GM19351 (cell line): ENCODE measurements at regions not wholly inside any gene's neighbourhood (a gene's known extent, or its start where the extent isn't known, plus 50 kb on each side); places are given as distances from the start of the nearest gene placed in this dataset.

ENCODE experiments used
- ATAC-seq: cut with Tn5 transposase; IDR thresholded peaks from one replicate; pipeline ENCODE4 v1.9.1; 2021; ENCODE audit warnings: mild to moderate bottlenecking, moderate library complexity; ENCODE audit not compliant: unreplicated experiment

GRCh38 chr4:101730291-101731117, 60.0 kb upstream of the BANK1 start:
- peak; percentile 97 for ATAC-seq

DNA sequence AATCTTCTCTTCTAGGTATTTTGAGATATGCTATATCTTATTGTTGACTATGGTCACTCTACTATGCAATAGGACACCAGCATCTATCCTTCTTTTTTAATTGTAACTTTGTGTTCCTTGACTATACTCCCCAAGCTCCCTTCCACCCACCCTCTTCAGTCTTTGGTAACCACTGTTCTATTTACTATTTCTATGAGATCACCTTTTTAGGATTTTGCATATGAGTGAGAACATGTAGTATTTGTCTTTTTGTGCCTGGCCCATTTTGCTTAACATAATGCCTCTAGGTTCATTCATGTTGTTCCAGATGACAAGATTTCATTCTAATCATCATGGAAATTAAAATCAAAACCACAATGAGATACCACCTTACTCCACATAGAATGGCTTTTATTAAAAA, 63.3 kb upstream of the BANK1 start:
- ATAC-seq: no peak

- ATAC-seq: peak; percentile 82
These were observed 66.4 kb upstream of the BANK1 start for GRCh38 chr4:101724093-101724492.

DNA sequence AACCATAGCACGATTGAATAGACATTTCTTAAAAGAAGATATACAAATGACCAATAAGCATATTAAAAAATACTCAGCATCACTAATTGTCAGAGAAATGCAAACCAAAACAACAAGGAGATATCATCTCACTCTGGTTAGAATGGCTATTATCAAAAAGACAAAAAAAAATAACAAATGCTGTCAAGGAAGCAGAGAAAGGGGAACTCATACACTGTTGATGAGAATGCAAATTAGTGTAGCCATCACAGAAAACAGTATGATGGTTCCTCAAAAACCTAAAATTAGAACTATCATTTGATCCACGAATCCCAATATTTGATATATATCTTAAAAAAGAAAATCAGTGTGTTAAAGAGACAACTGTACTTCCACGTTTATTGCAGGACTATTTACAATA, 71.7 kb upstream of the BANK1 start:
- no peak for ATAC-seq

DNA sequence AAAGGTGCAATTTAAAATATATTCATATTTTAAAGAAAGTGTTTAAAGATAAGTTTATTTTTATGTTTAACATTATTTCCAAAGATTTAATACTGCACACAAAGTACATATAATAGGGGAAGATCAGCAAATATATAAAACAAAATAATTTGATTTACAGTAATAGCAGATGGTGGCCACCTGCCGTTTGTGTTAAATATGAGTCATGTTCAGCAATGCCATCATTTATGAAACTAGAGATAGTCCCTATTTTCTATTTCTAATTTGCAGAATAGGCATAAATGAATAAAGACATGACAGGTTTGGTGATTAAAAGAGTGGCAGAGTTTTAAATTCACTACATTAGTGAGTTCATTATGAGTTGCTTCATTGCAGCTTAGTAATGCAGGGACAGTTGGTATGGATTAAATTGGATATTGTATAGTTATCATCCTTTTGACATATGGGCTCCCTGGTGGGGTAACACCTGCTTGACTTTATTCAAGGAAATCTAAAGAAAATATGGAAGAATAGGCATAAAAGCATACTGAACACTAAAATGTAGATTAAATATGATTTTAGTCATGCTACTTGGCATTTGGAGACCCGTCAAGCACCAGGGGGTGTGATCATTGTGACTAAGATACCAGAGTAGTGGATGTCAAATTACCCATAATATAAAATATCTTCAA, 78.8 kb upstream of the BANK1 start:
- no peak for ATAC-seq

GRCh38 chr4:101710806-101711205, 79.7 kb upstream of the BANK1 start:
- no peak for ATAC-seq

- no peak for ATAC-seq
These were observed 82.1 kb upstream of the BANK1 start for GRCh38 chr4:101708293-101709039.

- no peak for ATAC-seq
These were observed 82.9 kb upstream of the BANK1 start for GRCh38 chr4:101707596-101707995.

- no peak for ATAC-seq
These were observed 83.9 kb upstream of the BANK1 start for GRCh38 chr4:101706535-101707057.

- no peak for ATAC-seq
These were observed 89.0 kb upstream of the BANK1 start for GRCh38 chr4:101701551-101701950.

DNA sequence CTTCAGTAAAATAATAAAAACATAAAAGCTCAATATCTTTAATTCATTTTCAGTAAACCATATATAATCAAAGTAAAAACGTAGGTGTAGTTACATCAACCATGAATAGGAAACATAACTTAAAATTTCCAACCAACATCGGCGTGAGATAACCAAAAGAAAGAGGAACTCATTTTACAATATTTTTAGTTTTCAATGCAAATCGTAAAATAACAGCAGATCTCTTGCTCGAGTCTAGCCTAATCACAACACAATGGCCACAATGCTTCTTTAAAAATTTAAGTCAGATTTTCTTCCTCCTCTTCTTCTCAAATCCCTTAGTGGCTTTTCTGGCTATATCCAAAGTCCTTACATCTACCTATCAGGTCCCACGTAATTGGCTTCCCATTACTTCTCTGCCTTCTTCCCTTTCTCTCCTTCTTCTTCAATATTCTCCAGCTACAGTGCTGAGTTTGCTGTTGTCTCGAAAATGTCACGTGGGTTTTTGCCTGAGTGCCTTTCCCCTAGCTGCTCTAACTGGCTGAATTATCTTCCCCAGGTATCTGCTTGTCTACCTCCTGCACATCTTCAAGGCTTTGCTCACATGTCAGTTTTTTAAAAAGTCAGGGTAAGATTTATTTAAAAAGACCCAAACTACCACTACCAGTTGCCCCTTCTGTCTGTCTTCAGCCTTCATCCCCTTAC, 90.9 kb upstream of the BANK1 start:
- ATAC-seq: peak; percentile 49

DNA sequence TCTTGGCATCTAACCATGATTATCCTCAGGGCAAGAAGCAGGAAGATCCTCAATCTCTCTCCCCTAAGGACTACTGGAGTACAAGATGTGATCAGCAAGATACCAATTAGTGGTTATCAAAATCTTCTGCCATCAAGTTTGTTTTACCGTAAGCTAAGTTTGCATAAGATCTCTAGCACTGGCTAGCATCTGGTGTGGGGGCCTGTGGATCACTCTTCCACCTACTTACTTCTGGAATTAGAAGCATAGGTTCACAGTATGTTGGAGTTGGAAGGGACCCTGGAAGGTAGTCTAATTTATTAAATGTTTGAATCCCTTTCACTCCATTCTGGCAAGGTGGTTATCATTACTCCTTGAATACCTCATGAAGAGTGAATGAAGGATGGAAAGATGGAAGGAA, 93.3 kb upstream of the BANK1 start:
- no peak for ATAC-seq

- no peak for ATAC-seq
These were observed 94.1 kb upstream of the BANK1 start for GRCh38 chr4:101696276-101697010.

DNA sequence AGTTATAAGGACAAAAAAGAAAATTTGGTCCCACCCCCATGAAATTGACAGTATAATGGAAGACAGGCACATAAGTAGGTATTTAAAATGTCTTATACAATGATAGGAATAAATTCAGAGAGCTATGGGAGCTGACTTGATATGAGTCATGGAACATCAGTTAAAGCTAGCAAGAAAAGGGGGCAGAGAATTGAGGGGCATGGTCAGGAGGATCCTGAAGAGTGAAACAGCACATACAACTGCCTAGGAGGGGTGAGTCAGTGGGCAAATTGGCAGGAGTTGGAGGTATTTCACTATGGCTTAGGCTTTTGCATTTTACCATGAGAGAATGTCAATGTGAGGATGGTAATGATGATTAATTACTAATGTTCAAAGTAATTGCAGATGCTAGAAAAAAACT, 95.4 kb upstream of the BANK1 start:
- ATAC-seq: no peak

GRCh38 chr4:101694403-101694802, 96.1 kb upstream of the BANK1 start:
- ATAC-seq: peak; percentile 28

- peak; percentile 85 for ATAC-seq
These were observed 96.6 kb upstream of the BANK1 start for GRCh38 chr4:101693842-101694398.

DNA sequence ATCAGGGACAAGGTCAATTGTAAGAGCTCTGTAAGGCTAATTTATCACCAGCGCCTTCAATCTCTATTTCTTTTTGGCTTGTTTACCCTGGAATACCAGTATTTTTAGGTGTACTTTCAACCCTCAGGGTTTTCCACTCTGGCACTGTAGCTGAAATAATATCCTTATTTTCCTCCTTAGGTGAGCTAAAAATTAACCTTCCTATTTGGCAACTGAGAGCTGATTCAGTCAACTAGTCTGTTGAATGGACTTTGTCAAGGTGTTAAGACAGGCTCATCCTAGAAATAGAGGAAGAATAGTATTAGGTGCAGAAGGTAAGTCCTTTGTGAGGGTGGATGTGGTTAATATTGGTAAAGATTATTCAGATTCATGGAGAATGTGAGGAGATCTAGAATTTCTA, 101.3 kb upstream of the BANK1 start:
- ATAC-seq: no peak

DNA sequence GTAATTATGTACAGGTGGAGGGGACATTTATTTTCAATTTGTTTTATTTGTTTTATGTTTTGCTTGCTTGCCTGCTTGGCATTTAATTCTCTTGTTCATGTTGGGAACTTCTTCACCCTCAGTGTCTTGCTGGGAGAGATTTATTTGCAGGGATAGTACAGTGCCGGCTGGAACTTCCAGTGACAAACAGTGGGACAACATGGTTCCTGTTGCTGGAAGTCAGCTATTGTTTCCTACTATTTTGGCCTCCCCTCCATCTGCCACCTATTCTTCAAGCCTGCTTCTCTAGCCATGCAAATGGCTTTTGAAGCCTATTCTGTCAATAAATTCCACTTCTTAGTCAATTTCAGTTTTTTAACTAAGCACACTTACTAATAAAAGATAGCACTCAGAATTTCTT, 105.4 kb upstream of the BANK1 start:
- ATAC-seq: no peak

DNA sequence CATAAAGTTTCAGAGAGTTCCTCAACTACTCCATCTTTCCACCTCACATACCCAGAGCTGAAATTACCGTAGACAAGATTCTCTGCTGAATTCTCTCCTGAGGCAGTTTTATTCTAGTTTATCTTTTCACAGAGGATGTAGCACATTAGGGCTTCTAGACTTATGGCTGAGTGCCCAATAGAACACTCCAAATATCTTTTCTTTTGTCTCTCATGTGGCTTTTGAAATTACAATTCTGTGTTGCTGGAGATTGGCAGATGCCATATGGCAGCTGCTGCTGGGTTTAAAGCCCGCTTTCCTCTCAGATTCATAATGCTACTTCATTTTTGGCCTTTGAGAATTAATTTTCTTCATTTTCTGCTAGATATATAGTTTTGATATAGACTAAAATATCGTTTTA, 107.6 kb upstream of the BANK1 start:
- no peak for ATAC-seq

DNA sequence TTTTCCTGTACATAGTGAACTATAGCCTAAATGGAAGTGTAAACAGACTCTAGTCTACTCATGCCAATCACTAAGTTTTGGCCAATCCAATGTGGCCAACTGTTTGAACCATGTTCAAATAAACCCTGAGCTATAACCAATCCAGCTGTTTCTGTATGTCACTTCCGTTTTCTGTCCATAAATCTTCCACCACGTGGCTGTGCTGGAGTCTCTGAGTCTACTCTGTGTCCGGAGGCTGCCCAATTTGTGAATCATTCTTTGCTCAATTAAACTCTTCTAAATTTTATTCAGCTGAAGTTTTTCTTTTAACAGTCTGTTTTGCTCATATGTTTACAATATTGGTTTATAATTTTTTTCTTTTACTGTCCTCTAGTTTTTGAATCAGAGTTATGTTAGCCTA, 112.3 kb upstream of the BANK1 start:
- no peak for ATAC-seq
